Brain microvascular endothelial cell (primary cell): ENCODE measurements at regions not wholly inside any gene's neighbourhood (a gene's known extent, or its start where the extent isn't known, plus 50 kb on each side); places are given as distances from the start of the nearest gene placed in this dataset.
A peak's percentile ranks its signal among the peaks of the same experiment; 100 is the strongest.
"Not testable (repeated sequence)": the region's sequence is repeated elsewhere in the genome, so short reads cannot be mapped to it uniquely, and the experiment has no call there.

Source experiments
- DNase-seq: peaks from one replicate; pipeline ENCODE4 v3.0.0-alpha.2; 2020
- H3K27ac ChIP-seq: fragments of 250-450 bp; sonication (Bioruptor Pico); 2 replicates; pipeline ENCODE4 v1.5.1; 2020; ENCODE audit warnings: mild to moderate bottlenecking, moderate library complexity
- H3K27me3 ChIP-seq: fragments of 250-450 bp; sonication (Bioruptor Pico); replicated peaks from 2 replicates; pipeline ENCODE4 v1.5.1; 2020; ENCODE audit warnings: mild to moderate bottlenecking
- H3K36me3 ChIP-seq: fragments of 250-450 bp; sonication (Bioruptor Pico); replicated peaks from 2 replicates; pipeline ENCODE4 v1.5.1; 2020; ENCODE audit warnings: mild to moderate bottlenecking
- H3K4me3 ChIP-seq: 2 replicates; pipeline ENCODE4 v1.5.1; 2011; ENCODE audit warnings: low read depth, mild to moderate bottlenecking, control low read depth, low read length, moderate library complexity
- CTCF ChIP-seq: IDR thresholded peaks from 2 replicates; pipeline ENCODE4 v1.5.1; 2011; ENCODE audit warnings: low read depth, mild to moderate bottlenecking, moderate library complexity, low read length, control low read depth, inconsistent platforms; ENCODE audit errors: missing control alignments
- in situ Hi-C: cut with HindIII; loops from 2 replicates; pipeline ENCODE4 v1.10.0; 2017; ENCODE audit warnings: low sequenced_read_pairs, low pct_ligation_motif_present

- no peak overlapping the region for H3K27ac ChIP-seq
- in situ Hi-C loops = no loop called here
- H3K27me3 ChIP-seq = no peaks in the 10 kb centered on the region
- no peak for DNase-seq
- no peak for TF ChIP-seq CTCF
- H3K36me3 ChIP-seq = no peaks in the 10 kb centered on the region
- no peak overlapping the region for H3K4me3 ChIP-seq
Observed at GRCh38 chr5:99019254-99019653, 90.4 kb upstream of the CHD1 start.

- DNase-seq = no peak
- Histone ChIP-seq H3K27ac (no peak overlapping the region), H3K27me3 (no peaks in the 10 kb centered on the region), H3K4me3 (no peak overlapping the region), H3K36me3 (no peaks in the 10 kb centered on the region)
- TF ChIP-seq CTCF = no peak
- in situ Hi-C loops = no loop called here
Observed at GRCh38 chr5:99010294-99010693, 81.5 kb upstream of the CHD1 start.

DNA sequence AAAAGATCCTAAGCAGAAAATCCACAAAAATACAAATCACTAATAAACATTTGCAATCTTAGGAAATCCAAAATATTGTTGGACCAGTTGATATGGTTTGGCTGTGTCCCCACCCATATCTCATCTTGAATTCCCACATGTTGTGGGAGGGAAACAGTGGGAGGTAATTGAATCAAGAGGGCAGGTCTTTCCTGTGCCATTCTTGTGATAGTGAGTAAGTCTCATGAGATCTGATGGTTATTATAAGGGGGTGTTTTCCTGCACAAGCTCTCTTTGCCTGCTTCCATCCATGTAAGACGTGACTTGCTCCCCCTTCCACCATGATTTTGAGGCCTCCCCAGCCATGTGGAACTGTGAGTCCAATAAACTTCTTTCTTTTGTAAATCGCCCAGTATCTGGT is 79.2 kb upstream of the CHD1 start:
- H3K27me3 ChIP-seq, H3K27ac ChIP-seq, H3K4me3 ChIP-seq, DNase-seq, H3K36me3 ChIP-seq, in situ Hi-C loops: not testable (repeated sequence)

DNA sequence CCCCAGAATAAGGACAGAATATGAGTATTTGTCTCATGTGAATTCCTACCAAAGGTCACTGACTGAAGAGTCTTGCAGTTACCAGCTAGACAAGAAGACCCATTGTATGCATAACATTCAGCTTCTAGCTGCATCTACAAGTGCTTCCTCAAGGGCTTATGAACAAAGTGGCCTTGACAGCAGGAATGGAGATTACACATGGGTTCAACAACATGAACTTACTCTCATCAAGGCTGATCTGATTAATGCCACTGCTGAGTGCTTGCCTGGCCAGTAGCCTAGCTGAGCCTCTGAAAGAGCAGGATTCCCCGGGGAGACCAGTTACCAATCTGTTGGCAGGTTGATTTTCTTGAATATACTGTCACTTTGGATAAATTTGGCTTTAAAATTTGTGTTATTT is 76.7 kb upstream of the CHD1 start:
- Histone ChIP-seq H3K27me3 (no peaks in the 10 kb centered on the region), H3K4me3 (no peak overlapping the region), H3K27ac (no peak overlapping the region), H3K36me3 (no peaks in the 10 kb centered on the region)
- DNase-seq = no peak
- TF ChIP-seq CTCF = no peak
- in situ Hi-C loops = no loop called here

DNA sequence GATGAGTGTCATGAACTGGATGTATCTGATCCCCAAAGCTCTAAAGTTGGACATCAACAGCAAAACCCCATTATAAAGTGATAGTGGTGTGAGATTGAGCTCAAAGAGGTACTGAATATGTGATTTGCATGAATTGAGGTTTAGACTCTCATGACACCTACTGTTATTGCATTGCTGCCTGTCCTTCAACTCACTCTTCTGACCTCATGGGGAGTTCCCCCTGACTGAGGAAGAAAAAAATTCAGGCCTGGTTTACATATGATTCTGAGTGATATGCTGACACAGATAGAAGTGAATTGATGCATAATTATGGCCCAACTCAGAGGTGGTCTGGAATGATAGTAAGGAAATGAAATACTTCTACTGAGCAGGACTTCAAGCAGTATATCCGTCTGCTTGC is 76.2 kb upstream of the CHD1 start:
- in situ Hi-C loops = no loop called here
- no peak overlapping the region for H3K4me3 ChIP-seq
- no peak for TF ChIP-seq CTCF
- H3K36me3 ChIP-seq = no peaks in the 10 kb centered on the region
- peak; percentile 6 for DNase-seq
- no peak overlapping the region for H3K27ac ChIP-seq
- H3K27me3 ChIP-seq = no peaks in the 10 kb centered on the region

- Histone ChIP-seq H3K27ac (no peak overlapping the region), H3K27me3 (no peaks in the 10 kb centered on the region), H3K4me3 (no peak overlapping the region), H3K36me3 (no peaks in the 10 kb centered on the region)
- in situ Hi-C loops = no loop called here
- no peak for DNase-seq
- no peak for TF ChIP-seq CTCF
Observed at GRCh38 chr5:99000876-99001275, 72.1 kb upstream of the CHD1 start.
